Dermis blood vessel endothelial cell (primary cell): ENCODE measurements at regions not wholly inside any gene's neighbourhood (a gene's known extent, or its start where the extent isn't known, plus 50 kb on each side); places are given as distances from the start of the nearest gene placed in this dataset.

Source experiments
- DNase-seq: peaks from one replicate; pipeline ENCODE4 v3.0.0; 2010

GRCh38 chr3:73681198-73681597, 56.5 kb upstream of the PDZRN3 start:
- DNase-seq, result no peak

GRCh38 chr3:73680391-73681095, 55.8 kb upstream of the PDZRN3 start:
- no peak for DNase-seq

- DNase-seq, result no peak
Measured at GRCh38 chr3:73677336-73678024, 52.7 kb upstream of the PDZRN3 start.
